Panc1 (cell line): ENCODE measurements at regions not wholly inside any gene's neighbourhood (a gene's known extent, or its start where the extent isn't known, plus 50 kb on each side); places are given as distances from the start of the nearest gene placed in this dataset.

Source experiments
- POLR2AphosphoS5 ChIP-seq: IDR thresholded peaks from 2 replicates; pipeline ENCODE4 v1.6.1; 2012; ENCODE audit warnings: mild to moderate bottlenecking, low read depth, low read length, moderate library complexity
- TCF7L2 ChIP-seq: IDR thresholded peaks from 2 replicates; pipeline ENCODE4 v1.6.1; 2011; ENCODE audit warnings: mild to moderate bottlenecking, low read depth, low read length, inconsistent platforms
- TF ChIP-seq, protein P1 (sequence below): fragments of 450-650 bp; IDR thresholded peaks from 2 replicates; pipeline ENCODE4 v1.5.1; 2017; ENCODE audit warnings: mild to moderate bottlenecking
- TF ChIP-seq, protein P2 (sequence below), 2 experiments: IDR thresholded peaks; 2 replicates each; pipeline ENCODE4 v1.6.1; 2011 to 2012; ENCODE audit warnings: low read depth in 2 of 2, control low read depth in 1 of 2, low read length in 1 of 2, mild to moderate bottlenecking in 1 of 2, moderate library complexity in 1 of 2; ENCODE audit not compliant: insufficient read depth in 1 of 2

DNA sequence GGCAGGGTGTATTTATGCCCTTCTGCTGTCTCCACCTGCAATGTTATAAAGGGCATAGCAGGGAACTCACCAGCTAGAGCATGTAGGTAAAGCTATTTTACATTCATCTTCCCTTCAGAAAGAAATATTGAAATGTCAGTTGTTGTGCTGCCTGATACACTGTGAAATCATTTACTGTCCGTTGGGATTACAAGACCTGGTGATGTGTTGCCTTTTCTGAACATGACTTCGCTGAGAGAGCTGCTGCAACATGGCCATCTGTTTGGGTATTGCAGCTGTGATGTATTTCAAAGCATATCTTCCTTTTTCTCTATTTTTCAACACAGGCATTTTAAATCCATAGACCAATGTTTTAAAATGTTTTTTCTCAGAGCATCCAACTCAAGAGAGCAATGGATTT lies 644.1 kb upstream of the GNPDA2 start:
- TF ChIP-seq, protein P1, sequence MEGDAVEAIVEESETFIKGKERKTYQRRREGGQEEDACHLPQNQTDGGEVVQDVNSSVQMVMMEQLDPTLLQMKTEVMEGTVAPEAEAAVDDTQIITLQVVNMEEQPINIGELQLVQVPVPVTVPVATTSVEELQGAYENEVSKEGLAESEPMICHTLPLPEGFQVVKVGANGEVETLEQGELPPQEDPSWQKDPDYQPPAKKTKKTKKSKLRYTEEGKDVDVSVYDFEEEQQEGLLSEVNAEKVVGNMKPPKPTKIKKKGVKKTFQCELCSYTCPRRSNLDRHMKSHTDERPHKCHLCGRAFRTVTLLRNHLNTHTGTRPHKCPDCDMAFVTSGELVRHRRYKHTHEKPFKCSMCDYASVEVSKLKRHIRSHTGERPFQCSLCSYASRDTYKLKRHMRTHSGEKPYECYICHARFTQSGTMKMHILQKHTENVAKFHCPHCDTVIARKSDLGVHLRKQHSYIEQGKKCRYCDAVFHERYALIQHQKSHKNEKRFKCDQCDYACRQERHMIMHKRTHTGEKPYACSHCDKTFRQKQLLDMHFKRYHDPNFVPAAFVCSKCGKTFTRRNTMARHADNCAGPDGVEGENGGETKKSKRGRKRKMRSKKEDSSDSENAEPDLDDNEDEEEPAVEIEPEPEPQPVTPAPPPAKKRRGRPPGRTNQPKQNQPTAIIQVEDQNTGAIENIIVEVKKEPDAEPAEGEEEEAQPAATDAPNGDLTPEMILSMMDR = no peak
- TF ChIP-seq POLR2AphosphoS5 (no peak), TCF7L2 (no peak)
- TF ChIP-seq, protein P2, sequence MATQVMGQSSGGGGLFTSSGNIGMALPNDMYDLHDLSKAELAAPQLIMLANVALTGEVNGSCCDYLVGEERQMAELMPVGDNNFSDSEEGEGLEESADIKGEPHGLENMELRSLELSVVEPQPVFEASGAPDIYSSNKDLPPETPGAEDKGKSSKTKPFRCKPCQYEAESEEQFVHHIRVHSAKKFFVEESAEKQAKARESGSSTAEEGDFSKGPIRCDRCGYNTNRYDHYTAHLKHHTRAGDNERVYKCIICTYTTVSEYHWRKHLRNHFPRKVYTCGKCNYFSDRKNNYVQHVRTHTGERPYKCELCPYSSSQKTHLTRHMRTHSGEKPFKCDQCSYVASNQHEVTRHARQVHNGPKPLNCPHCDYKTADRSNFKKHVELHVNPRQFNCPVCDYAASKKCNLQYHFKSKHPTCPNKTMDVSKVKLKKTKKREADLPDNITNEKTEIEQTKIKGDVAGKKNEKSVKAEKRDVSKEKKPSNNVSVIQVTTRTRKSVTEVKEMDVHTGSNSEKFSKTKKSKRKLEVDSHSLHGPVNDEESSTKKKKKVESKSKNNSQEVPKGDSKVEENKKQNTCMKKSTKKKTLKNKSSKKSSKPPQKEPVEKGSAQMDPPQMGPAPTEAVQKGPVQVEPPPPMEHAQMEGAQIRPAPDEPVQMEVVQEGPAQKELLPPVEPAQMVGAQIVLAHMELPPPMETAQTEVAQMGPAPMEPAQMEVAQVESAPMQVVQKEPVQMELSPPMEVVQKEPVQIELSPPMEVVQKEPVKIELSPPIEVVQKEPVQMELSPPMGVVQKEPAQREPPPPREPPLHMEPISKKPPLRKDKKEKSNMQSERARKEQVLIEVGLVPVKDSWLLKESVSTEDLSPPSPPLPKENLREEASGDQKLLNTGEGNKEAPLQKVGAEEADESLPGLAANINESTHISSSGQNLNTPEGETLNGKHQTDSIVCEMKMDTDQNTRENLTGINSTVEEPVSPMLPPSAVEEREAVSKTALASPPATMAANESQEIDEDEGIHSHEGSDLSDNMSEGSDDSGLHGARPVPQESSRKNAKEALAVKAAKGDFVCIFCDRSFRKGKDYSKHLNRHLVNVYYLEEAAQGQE (IDR thresholded peaks at IDR 0.05; ENCODE audit: insufficient read depth in 1 of 2, low read depth in 2 of 2, low read length in 1 of 2) = no peak
